NCI-H2029 (cell line): ENCODE measurements at regions not wholly inside any gene's neighbourhood (a gene's known extent, or its start where the extent isn't known, plus 50 kb on each side); places are given as distances from the start of the nearest gene placed in this dataset.
"Not testable (repeated sequence)": the region's sequence is repeated elsewhere in the genome, so short reads cannot be mapped to it uniquely, and the experiment has no call there.

ENCODE experiments used
- DNase-seq: peaks from one replicate; lab custom pipeline; 2025; lab: John Stamatoyannopoulos, UW

- DNase-seq = no peak
Observed at GRCh38 chr5:86228147-86228546, 389.6 kb upstream of the COX7C start.

GRCh38 chr5:86232246-86232645 is 385.5 kb upstream of the COX7C start:
- no peak for DNase-seq

GRCh38 chr5:86244153-86244552 is 373.6 kb upstream of the COX7C start:
- no peak for DNase-seq

GRCh38 chr5:86257871-86258270 is 359.9 kb upstream of the COX7C start:
- DNase-seq = no peak

GRCh38 chr5:86284400-86285190 is 333.1 kb upstream of the COX7C start:
- not testable (repeated sequence) for DNase-seq

- not testable (repeated sequence) for DNase-seq
Observed at GRCh38 chr5:86287437-86287836, 330.3 kb upstream of the COX7C start.

- not testable (repeated sequence) for DNase-seq
Observed at GRCh38 chr5:86289786-86290185, 328.0 kb upstream of the COX7C start.

GRCh38 chr5:86292811-86293210 is 324.9 kb upstream of the COX7C start:
- not testable (repeated sequence) for DNase-seq

- not testable (repeated sequence) for DNase-seq
Observed at GRCh38 chr5:86302643-86303042, 315.1 kb upstream of the COX7C start.

GRCh38 chr5:86305050-86305449 is 312.7 kb upstream of the COX7C start:
- peak; percentile 0 for DNase-seq

- DNase-seq = no peak
Observed at GRCh38 chr5:86314951-86315350, 302.8 kb upstream of the COX7C start.

- DNase-seq = no peak
Observed at GRCh38 chr5:86320266-86320665, 297.5 kb upstream of the COX7C start.

- no peak for DNase-seq
Observed at GRCh38 chr5:86329318-86329717, 288.4 kb upstream of the COX7C start.

- no peak for DNase-seq
Observed at GRCh38 chr5:86330736-86331135, 287.0 kb upstream of the COX7C start.

- DNase-seq = no peak
Observed at GRCh38 chr5:86332851-86333250, 284.9 kb upstream of the COX7C start.

GRCh38 chr5:86337667-86338460 is 279.9 kb upstream of the COX7C start:
- DNase-seq = no peak

GRCh38 chr5:86354664-86355063 is 263.1 kb upstream of the COX7C start:
- no peak for DNase-seq

- DNase-seq = no peak
Observed at GRCh38 chr5:86360801-86361200, 256.9 kb upstream of the COX7C start.

GRCh38 chr5:86371061-86371460 is 246.7 kb upstream of the COX7C start:
- no peak for DNase-seq

GRCh38 chr5:86374611-86375010 is 243.1 kb upstream of the COX7C start:
- DNase-seq = no peak

GRCh38 chr5:86376214-86376613 is 241.5 kb upstream of the COX7C start:
- no peak for DNase-seq

- no peak for DNase-seq
Observed at GRCh38 chr5:86403190-86403589, 214.6 kb upstream of the COX7C start.

GRCh38 chr5:86404256-86404655 is 213.5 kb upstream of the COX7C start:
- DNase-seq = no peak
